DND-41 (cell line): ENCODE measurements at regions not wholly inside any gene's neighbourhood (a gene's known extent, or its start where the extent isn't known, plus 50 kb on each side); places are given as distances from the start of the nearest gene placed in this dataset.
A peak's percentile ranks its signal among the peaks of the same experiment; 100 is the strongest.

Experiments used
- ATAC-seq: fragments of 200-7000 bp; cut with Tn5 transposase; 3 replicates; pipeline ENCODE4 v1.9.1; 2021; ENCODE audit warnings: low read depth; ENCODE audit not compliant: insufficient read depth
- DNase-seq: peaks from one replicate; pipeline ENCODE4 v3.0.0-alpha.2; 2020
- H2AFZ ChIP-seq: 2 replicates; pipeline ENCODE4 v1.6.0; 2012; ENCODE audit warnings: low read depth, low read length
- H3K27ac ChIP-seq: 2 replicates; pipeline ENCODE4 v1.5.1; 2012; ENCODE audit warnings: low read length, inconsistent platforms
- H3K27me3 ChIP-seq: fragments of 200-600 bp; sonication (generic); 2 replicates; pipeline ENCODE4 v1.6.0; 2012; ENCODE audit warnings: low read length, mild to moderate bottlenecking, inconsistent platforms; ENCODE audit not compliant: insufficient read depth, poor library complexity
- H3K36me3 ChIP-seq: 2 replicates; pipeline ENCODE4 v1.5.1; 2012; ENCODE audit warnings: low read length, inconsistent platforms; ENCODE audit not compliant: insufficient read depth
- H3K4me1 ChIP-seq: 2 replicates; pipeline ENCODE4 v1.5.1; 2012; ENCODE audit warnings: mild to moderate bottlenecking, low read length; ENCODE audit not compliant: insufficient read depth
- H3K4me2 ChIP-seq: 2 replicates; pipeline ENCODE4 v1.6.0; 2012; ENCODE audit warnings: mild to moderate bottlenecking, moderate library complexity, low read length, inconsistent platforms; ENCODE audit not compliant: insufficient read depth
- H3K4me3 ChIP-seq, 2 experiments: fragments of 200-600 bp in 1 of 2; shearing (Covaris generic) in 1 of 2; 2 replicates each; pipeline ENCODE4 v1.5.1; 2012 to 2016; ENCODE audit warnings: inconsistent platforms in 2 of 2, low read length in 2 of 2, mild to moderate bottlenecking in 2 of 2, low read depth in 1 of 2, moderate library complexity in 1 of 2
- H3K79me2 ChIP-seq: 2 replicates; pipeline ENCODE4 v1.6.0; 2012; ENCODE audit warnings: low read length, inconsistent platforms; ENCODE audit not compliant: insufficient read depth
- H3K9ac ChIP-seq: 2 replicates; pipeline ENCODE4 v1.6.0; 2012; ENCODE audit warnings: low read depth, mild to moderate bottlenecking, inconsistent platforms, low read length, moderate library complexity
- H3K9me3 ChIP-seq: 2 replicates; pipeline ENCODE4 v1.5.1; 2012; ENCODE audit warnings: low read length, moderate library complexity, mild to moderate bottlenecking, inconsistent platforms; ENCODE audit not compliant: insufficient read depth, severe bottlenecking
- H4K20me1 ChIP-seq: 2 replicates; pipeline ENCODE4 v1.6.0; 2012; ENCODE audit warnings: low read length; ENCODE audit not compliant: insufficient read depth
- CTCF ChIP-seq: IDR thresholded peaks from 2 replicates; pipeline ENCODE4 v1.5.1; 2012; ENCODE audit warnings: borderline replicate concordance, low read length, moderate library complexity, mild to moderate bottlenecking; ENCODE audit not compliant: poor library complexity, severe bottlenecking; ENCODE audit errors: extremely low read depth
- EZH2 ChIP-seq: IDR thresholded peaks from 3 replicates; pipeline ENCODE4 v1.6.1; 2012; ENCODE audit warnings: borderline replicate concordance, low read depth, mild to moderate bottlenecking, moderate library complexity, low read length, inconsistent platforms; ENCODE audit not compliant: severe bottlenecking

GRCh38 chr10:77710759-77711682 is 73.4 kb upstream of the KCNMA1 start:
- peaks cover 5% of the 10 kb centered on the region; the same call in 1 of the 2 replicates for H3K4me1 ChIP-seq
- H3K4me3 ChIP-seq = no peak overlapping the region
- TF ChIP-seq EZH2 (no peak), CTCF (peak; percentile 98)
- no peaks in the 10 kb centered on the region for H3K36me3 ChIP-seq
- DNase-seq (peak; percentile 72), ATAC-seq (peak; percentile 98)
- H3K27ac ChIP-seq = no peak overlapping the region
- H4K20me1 ChIP-seq = no peaks in the 10 kb centered on the region
- H3K27me3 ChIP-seq = peaks cover 26% of the 10 kb centered on the region
- H3K4me2 ChIP-seq = peak overlapping the region; percentile 34
- H3K9ac ChIP-seq = no peak overlapping the region
- H3K9me3 ChIP-seq = no peaks in the 10 kb centered on the region
- H3K79me2 ChIP-seq = no peaks in the 10 kb centered on the region
- peak overlapping the region; percentile 37; the same call in 1 of the 2 replicates for H2AFZ ChIP-seq

GRCh38 chr10:77710081-77710551 is 72.5 kb upstream of the KCNMA1 start:
- no peak overlapping the region for H3K4me3 ChIP-seq
- H4K20me1 ChIP-seq = no peaks in the 10 kb centered on the region
- no peaks in the 10 kb centered on the region for H3K9me3 ChIP-seq
- no peaks in the 10 kb centered on the region for H3K36me3 ChIP-seq
- TF ChIP-seq EZH2 (no peak), CTCF (no peak)
- H3K27ac ChIP-seq = no peak overlapping the region
- DNase-seq = no peak
- no peak for ATAC-seq
- H3K4me2 ChIP-seq = no peak overlapping the region
- H2AFZ ChIP-seq = no peak overlapping the region
- H3K27me3 ChIP-seq = peaks cover 25% of the 10 kb centered on the region
- no peaks in the 10 kb centered on the region for H3K79me2 ChIP-seq
- H3K4me1 ChIP-seq = peaks cover 5% of the 10 kb centered on the region; the same call in 1 of the 2 replicates
- no peak overlapping the region for H3K9ac ChIP-seq

- ATAC-seq = no peak
- Histone ChIP-seq H3K9me3 (no peaks in the 10 kb centered on the region), H3K27me3 (peaks cover 18% of the 10 kb centered on the region), H2AFZ (no peak overlapping the region), H3K36me3 (no peaks in the 10 kb centered on the region), H3K4me3 (no peak overlapping the region), H4K20me1 (no peaks in the 10 kb centered on the region), H3K9ac (no peak overlapping the region), H3K4me1 (peaks cover 5% of the 10 kb centered on the region; the same call in 1 of the 2 replicates), H3K79me2 (no peaks in the 10 kb centered on the region), H3K27ac (no peak overlapping the region), H3K4me2 (no peak overlapping the region)
- no peak for TF ChIP-seq CTCF
- no peak for TF ChIP-seq EZH2
- DNase-seq = no peak
These were observed 70.0 kb upstream of the KCNMA1 start for GRCh38 chr10:77707570-77707969.
